WI38 (cell line): ENCODE measurements at regions not wholly inside any gene's neighbourhood (a gene's known extent, or its start where the extent isn't known, plus 50 kb on each side); places are given as distances from the start of the nearest gene placed in this dataset.

Experiments
- H3K4me3 ChIP-seq: 2 replicates; pipeline ENCODE4 v1.5.1; 2011; ENCODE audit warnings: low read depth, mild to moderate bottlenecking, control low read depth, low read length
- TF ChIP-seq, protein P1 (sequence below): IDR thresholded peaks from 2 replicates; pipeline ENCODE4 v1.5.1; 2012; ENCODE audit warnings: low read depth, mild to moderate bottlenecking, control low read depth, low read length

DNA sequence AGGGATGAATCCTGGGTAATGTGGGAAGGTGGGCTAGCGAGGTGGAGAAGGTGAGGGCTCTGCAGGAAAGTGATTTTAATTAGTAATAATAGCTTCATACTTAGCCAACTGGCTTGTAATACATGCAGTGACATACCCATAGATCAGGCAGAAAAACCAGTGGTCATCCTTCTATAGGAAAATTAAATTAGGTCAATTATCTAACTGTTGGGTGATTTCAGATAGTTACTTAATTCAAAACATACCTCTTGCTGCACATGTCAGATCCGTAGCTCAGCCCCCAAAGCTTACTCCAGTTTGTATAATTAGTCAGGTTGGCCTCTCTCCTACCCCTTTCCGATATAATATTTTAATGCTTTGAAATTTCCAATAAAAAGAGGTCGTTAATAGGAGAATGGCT is 137.0 kb downstream of the TMEM114 start:
- TF ChIP-seq, protein P1, sequence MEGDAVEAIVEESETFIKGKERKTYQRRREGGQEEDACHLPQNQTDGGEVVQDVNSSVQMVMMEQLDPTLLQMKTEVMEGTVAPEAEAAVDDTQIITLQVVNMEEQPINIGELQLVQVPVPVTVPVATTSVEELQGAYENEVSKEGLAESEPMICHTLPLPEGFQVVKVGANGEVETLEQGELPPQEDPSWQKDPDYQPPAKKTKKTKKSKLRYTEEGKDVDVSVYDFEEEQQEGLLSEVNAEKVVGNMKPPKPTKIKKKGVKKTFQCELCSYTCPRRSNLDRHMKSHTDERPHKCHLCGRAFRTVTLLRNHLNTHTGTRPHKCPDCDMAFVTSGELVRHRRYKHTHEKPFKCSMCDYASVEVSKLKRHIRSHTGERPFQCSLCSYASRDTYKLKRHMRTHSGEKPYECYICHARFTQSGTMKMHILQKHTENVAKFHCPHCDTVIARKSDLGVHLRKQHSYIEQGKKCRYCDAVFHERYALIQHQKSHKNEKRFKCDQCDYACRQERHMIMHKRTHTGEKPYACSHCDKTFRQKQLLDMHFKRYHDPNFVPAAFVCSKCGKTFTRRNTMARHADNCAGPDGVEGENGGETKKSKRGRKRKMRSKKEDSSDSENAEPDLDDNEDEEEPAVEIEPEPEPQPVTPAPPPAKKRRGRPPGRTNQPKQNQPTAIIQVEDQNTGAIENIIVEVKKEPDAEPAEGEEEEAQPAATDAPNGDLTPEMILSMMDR = no peak
- no peak overlapping the region for H3K4me3 ChIP-seq

DNA sequence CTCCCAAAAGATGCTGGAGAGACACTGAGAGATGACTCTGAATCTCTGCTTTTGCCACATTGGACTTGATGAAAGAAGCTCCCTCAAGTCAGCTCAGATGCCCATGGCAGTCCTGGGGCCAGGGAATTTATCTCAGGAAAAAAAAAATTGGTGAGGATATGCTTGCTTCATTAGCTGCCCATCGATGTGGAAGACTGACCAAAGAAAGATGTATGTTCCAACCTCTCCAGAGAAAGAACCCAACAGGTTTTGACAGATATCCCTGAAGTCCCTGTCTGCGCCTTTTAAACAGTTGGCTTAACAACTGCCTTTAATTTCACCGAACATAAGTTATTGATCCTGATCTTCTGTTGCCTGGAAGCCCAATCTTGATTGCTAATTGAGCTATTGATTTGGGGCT is 137.4 kb downstream of the TMEM114 start:
- TF ChIP-seq, protein P1 = no peak
- no peak overlapping the region for H3K4me3 ChIP-seq

DNA sequence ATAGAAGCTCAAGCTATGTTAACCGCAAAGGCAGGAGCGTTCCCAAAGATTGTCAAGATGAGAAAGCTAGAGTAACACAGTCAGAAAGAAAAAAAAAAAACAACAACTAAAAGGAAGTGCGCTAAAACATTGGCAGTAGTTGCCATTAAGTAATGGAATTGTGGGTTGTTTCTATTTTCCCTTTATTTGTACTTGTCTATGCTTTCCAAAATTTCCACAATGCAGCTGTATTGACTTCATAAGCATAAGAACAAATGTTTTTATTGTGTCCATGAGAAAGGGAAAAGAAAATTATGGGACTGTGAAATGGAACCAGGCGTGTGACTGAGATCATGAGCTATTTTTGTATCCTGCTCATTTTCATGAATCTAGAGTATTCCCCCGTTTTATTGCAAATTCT is 153.4 kb downstream of the TMEM114 start:
- TF ChIP-seq, protein P1 = no peak
- H3K4me3 ChIP-seq = no peak overlapping the region

DNA sequence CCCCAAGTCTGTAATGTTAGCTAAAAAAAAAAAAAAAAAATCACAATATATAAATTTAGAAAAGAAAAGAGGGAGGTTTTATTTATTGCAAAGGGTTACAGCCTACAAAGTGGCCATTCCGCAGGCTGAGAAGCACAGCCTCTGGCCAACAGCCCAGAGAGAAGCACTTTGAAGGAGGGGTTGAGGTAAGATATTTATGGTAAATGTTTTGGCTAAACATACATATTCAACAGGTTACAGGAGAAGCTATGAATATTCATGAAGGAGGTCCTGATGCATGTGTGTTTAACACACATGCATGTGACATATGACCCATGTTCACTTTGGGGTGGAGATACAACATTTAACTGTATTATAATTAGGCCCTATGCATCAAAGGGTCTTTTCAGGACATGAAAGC is 158.5 kb downstream of the TMEM114 start:
- no peak overlapping the region for H3K4me3 ChIP-seq
- TF ChIP-seq, protein P1 = no peak

DNA sequence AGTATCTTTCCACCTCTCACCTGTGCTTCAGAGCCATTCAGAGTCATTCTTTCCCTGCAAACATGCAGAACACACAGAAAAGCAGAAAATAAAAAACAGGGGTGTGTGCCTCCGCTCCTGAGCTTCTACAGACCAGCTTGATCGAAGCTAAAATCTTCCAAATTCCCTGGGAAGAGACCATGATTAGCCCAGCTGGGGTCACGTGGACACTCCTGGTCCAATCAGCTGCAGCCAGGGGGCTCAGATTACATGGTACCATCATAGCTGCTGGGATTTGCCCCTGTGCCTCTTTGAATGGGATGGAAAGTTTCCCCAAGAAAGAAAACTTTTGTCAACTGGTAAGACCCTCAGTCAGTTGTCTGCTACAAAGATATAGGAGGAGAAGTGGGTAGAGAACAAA is 159.9 kb downstream of the TMEM114 start:
- TF ChIP-seq, protein P1 = no peak
- H3K4me3 ChIP-seq = no peak overlapping the region

DNA sequence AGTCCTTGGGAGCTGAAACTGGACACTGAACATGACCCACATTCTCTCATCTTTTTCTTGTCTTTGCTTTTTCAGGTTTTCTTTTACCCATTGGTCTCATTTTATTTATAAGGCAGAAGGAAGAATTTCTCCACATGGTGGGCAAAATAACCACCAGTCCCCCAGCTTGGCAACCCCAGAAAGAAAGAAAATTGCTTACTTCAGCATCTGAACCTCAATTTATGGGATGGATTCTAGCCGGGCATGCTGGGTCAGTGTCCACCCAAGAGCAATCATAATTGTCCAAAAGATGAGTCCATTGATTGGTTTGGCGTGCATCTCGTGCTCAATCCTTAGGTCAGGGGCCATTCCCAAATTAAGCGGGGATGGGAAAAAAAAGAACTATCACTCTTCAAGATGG is 163.7 kb downstream of the TMEM114 start:
- TF ChIP-seq, protein P1 = no peak
- H3K4me3 ChIP-seq = no peak overlapping the region

DNA sequence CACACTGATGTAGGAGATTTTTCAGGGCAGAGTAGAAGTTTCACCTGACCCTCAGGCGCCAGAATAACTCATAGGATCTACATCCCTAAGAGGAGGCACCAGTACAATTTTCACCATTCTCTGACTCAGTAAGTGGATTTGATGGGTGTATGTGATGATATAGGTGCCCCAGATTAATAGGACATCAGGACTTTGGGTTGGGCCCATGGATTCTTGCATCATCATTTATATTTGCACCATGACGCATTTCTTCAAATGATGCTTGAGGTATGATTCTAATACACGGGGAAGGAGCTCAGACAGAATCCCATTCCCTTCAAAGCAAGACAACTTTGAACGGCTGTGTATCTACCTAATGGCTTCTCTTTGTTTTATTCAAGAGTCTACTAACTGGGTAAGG is 173.2 kb downstream of the TMEM114 start:
- H3K4me3 ChIP-seq = no peak overlapping the region
- TF ChIP-seq, protein P1 = no peak
